ENCODE measurements at regions not wholly inside any gene's neighbourhood (a gene's known extent, or its start where the extent isn't known, plus 50 kb on each side); places are given as distances from the start of the nearest gene placed in this dataset.

- Histone ChIP-seq H3K36me3 (ENCODE audit: control insufficient read depth in 1 of 2, insufficient read depth in 2 of 2, low read length in 2 of 2) (no peaks in the 10 kb centered on the region), H3K27ac (ENCODE audit: low read depth, low read length) (no peak overlapping the region), H2AFZ (ENCODE audit: low read depth, low read length, poor library complexity, severe bottlenecking) (peak overlapping the region; percentile 88), H3K9me3 (ENCODE audit: control insufficient read depth in 1 of 2, insufficient read depth in 1 of 2, low read depth in 1 of 2, low read length in 2 of 2) (no peaks in the 10 kb centered on the region), H3K4me2 (ENCODE audit: low read length) (no peak overlapping the region), H3K4me3 (replicated peaks in 1 of 2; ENCODE audit: low read depth in 1 of 2, low read length in 2 of 2) (no peak overlapping the region), H4K20me1 (ENCODE audit: insufficient read depth) (no peaks in the 10 kb centered on the region), H3K27me3 (ENCODE audit: insufficient read depth, low read length) (no peaks in the 10 kb centered on the region), H3K9ac (ENCODE audit: low read length) (no peak overlapping the region), H3K4me1 (ENCODE audit: control insufficient read depth in 1 of 2, insufficient read depth in 2 of 2, low read length in 2 of 2) (peaks cover 0 to 4% of the 10 kb centered on the region in 2 experiments; a peak in 1 of 4 replicates), H3K9me2 (ENCODE audit: insufficient read depth) (no peaks in the 10 kb centered on the region), H3K79me2 (ENCODE audit: insufficient read depth, low read length) (no peaks in the 10 kb centered on the region)
- no TSS peak for BruUV-seq (replicated peaks)
- intact Hi-C loops (cut with micrococcal nuclease): no loop called here
- DNase-seq (ENCODE audit: low read depth, low spot score) (no peak), ATAC-seq (no peak)
- TF ChIP-seq POLR2A (IDR thresholded peaks at IDR 0.05; ENCODE audit: borderline replicate concordance, extremely low read depth, insufficient read depth, insufficient read length): no peak
- TF ChIP-seq YY1 (IDR thresholded peaks at IDR 0.05; ENCODE audit: extremely low read depth, insufficient replicate concordance, low read depth, low read length): no peak
- no peak for TF ChIP-seq ATF3 (IDR thresholded peaks at IDR 0.05)
- no peak for TF ChIP-seq POLR2AphosphoS5 (IDR thresholded peaks at IDR 0.05; ENCODE audit: low read depth, low read length)
- TF ChIP-seq JUND (IDR thresholded peaks at IDR 0.05): no peak
- TF ChIP-seq SIN3A (IDR thresholded peaks at IDR 0.05; ENCODE audit: low read depth): no peak
- no peak for TF ChIP-seq ZBTB33 (IDR thresholded peaks at IDR 0.05; ENCODE audit: extremely low read depth, insufficient replicate concordance, low read length)
- no peak for TF ChIP-seq CEBPB (IDR thresholded peaks at IDR 0.05; ENCODE audit: low read depth)
- TF ChIP-seq ELF1 (IDR thresholded peaks at IDR 0.05; ENCODE audit: borderline replicate concordance, low read depth): no peak
- TF ChIP-seq RAD21 (IDR thresholded peaks at IDR 0.05; ENCODE audit: low read depth): no peak
- TF ChIP-seq CTCF (IDR thresholded peaks at IDR 0.05 in 2 of 3, conservative IDR thresholded peaks at IDR 0.05 in 1 of 3; ENCODE audit: borderline replicate concordance in 1 of 3, insufficient read depth in 1 of 3, low read depth in 2 of 3, low read length in 2 of 3): no peak
- no peak for TF ChIP-seq TCF7L2 (IDR thresholded peaks at IDR 0.05; ENCODE audit: borderline replicate concordance, extremely low read depth, insufficient read depth, insufficient read length)
- TF ChIP-seq CBX3 (IDR thresholded peaks at IDR 0.05; ENCODE audit: low read depth): no peak
- no peak for TF ChIP-seq EZH2phosphoT487 (IDR thresholded peaks at IDR 0.05; ENCODE audit: borderline replicate concordance)
- no peak for TF ChIP-seq EZH2 (IDR thresholded peaks at IDR 0.05)
- no peak for TF ChIP-seq REST (IDR thresholded peaks at IDR 0.05; ENCODE audit: low read depth)
- no peak for TF ChIP-seq ZNF274 (IDR thresholded peaks at IDR 0.05; ENCODE audit: low read depth, low read length)
- TF ChIP-seq FOSL1 (IDR thresholded peaks at IDR 0.05; ENCODE audit: low read depth): no peak
- ChIA-PET POLR2A (no interaction called here), CTCF (no interaction called here), RAD21 (ENCODE audit: low non-redundant PET in 1 of 2, low total read pairs in 2 of 2, uncharacterized antibody in 2 of 2, unreplicated experiment in 2 of 2) (no interaction called here)
Measured at GRCh38 chr4:179465131-179465797, 2023.0 kb upstream of the AGA start.

Measured in HCT116 (cell line).